Kidney (tissue), 13 donors: ENCODE measurements at regions not wholly inside any gene's neighbourhood (a gene's known extent, or its start where the extent isn't known, plus 50 kb on each side); places are given as distances from the start of the nearest gene placed in this dataset.

Experiments used
- DNase-seq, 5 donors: peaks; one replicate each; pipeline ENCODE4 v3.0.0-alpha.2; 2013 to 2020
- FAIRE-seq: peaks from 2 replicates; lab custom pipeline; 2012; peaks lifted over from hg19 to GRCh38; lab: Jason Lieb, UNC
- H3K27ac ChIP-seq, 2 donors: one replicate each; pipeline ENCODE4 v1.7.0; 2013; ENCODE audit warnings: low read depth in 2 of 2, low read length in 2 of 2, inconsistent platforms in 1 of 2
- H3K27me3 ChIP-seq: one replicate; pipeline ENCODE4 v1.7.1; 2013; ENCODE audit warnings: low read length, inconsistent platforms; ENCODE audit not compliant: control insufficient read depth, insufficient read depth
- H3K36me3 ChIP-seq, 3 donors: one replicate each; pipeline versions ENCODE4 v1.7.0 to v1.7.1; 2013; ENCODE audit warnings: low read length in 3 of 3, control low read depth in 1 of 3, inconsistent platforms in 1 of 3; ENCODE audit not compliant: insufficient read depth in 3 of 3, control insufficient read depth in 2 of 3
- H3K4me1 ChIP-seq, 3 donors: one replicate each; pipeline versions ENCODE4 v1.7.0 to v1.7.1; 2013; ENCODE audit warnings: low read length in 3 of 3, inconsistent platforms in 1 of 3, low read depth in 1 of 3; ENCODE audit not compliant: control insufficient read depth in 2 of 3, insufficient read depth in 2 of 3
- H3K4me3 ChIP-seq, 3 donors: one replicate each; pipeline versions ENCODE4 v1.7.0 to v1.8.1; 2013; ENCODE audit warnings: low read length in 3 of 3, control low read depth in 1 of 3, inconsistent platforms in 1 of 3
- H3K9ac ChIP-seq, 3 donors: one replicate each; pipeline versions ENCODE4 v1.7.0 to v1.7.1; 2013; ENCODE audit warnings: low read length in 3 of 3, control low read depth in 1 of 3, inconsistent platforms in 1 of 3
- H3K9me3 ChIP-seq, 3 donors: one replicate each; pipeline versions ENCODE4 v1.7.0 to v1.7.1; 2013; ENCODE audit warnings: low read length in 3 of 3, control low read depth in 1 of 3, inconsistent platforms in 1 of 3; ENCODE audit not compliant: control insufficient read depth in 2 of 3, insufficient read depth in 1 of 3
- CTCF ChIP-seq: IDR thresholded peaks from 3 replicates; pipeline ENCODE4 v1.5.1; 2012; ENCODE audit warnings: mild to moderate bottlenecking, moderate library complexity, borderline replicate concordance; ENCODE audit not compliant: insufficient read depth; ENCODE audit errors: extremely low read depth
- intact Hi-C: fragments of 100-400 bp; cut with DNase I; formaldehyde crosslinking; loops from one replicate; pipeline ENCODE4 v1.11.1; 2022
- donor health status: control.
- donor health status: control.
- donor health status: control.
- donor health status: control.
- donor health status: control.
- donor health status: DM: yes; HTN: yes; CAD: no.
- donor health status: Normal renal cell carcinoma (clear cell type).

- Histone ChIP-seq H3K36me3 (no peaks in the 10 kb centered on the region), H3K4me1 (no peaks in the 10 kb centered on the region), H3K27me3 (no peaks in the 10 kb centered on the region), H3K9ac (no peak overlapping the region), H3K27ac (no peak overlapping the region), H3K9me3 (peaks cover 0 to 3% (median 0%) of the 10 kb centered on the region in 3 donors), H3K4me3 (no peak overlapping the region)
- TF ChIP-seq CTCF, result no peak
- intact Hi-C loops, result no loop called here
- DNase-seq, result no peak
- FAIRE-seq, result no peak
Measured at GRCh38 chr7:124219681-124220080, 186.8 kb upstream of the TMEM229A start.

GRCh38 chr7:124208642-124209041 is 175.8 kb upstream of the TMEM229A start:
- no peak for TF ChIP-seq CTCF
- H3K27me3 ChIP-seq, result no peaks in the 10 kb centered on the region
- no peak for DNase-seq

GRCh38 chr7:124208173-124208572 is 175.3 kb upstream of the TMEM229A start:
- Histone ChIP-seq H3K9ac (no peak overlapping the region), H3K4me1 (no peaks in the 10 kb centered on the region), H3K9me3 (no peaks in the 10 kb centered on the region), H3K36me3 (no peaks in the 10 kb centered on the region), H3K27me3 (no peaks in the 10 kb centered on the region), H3K4me3 (no peak overlapping the region), H3K27ac (no peak overlapping the region)
- intact Hi-C loops, result no loop called here
- FAIRE-seq (no peak), DNase-seq (no peak)
- TF ChIP-seq CTCF, result no peak

More at GRCh38 chr7:124208642-124209041, 175.8 kb upstream of the TMEM229A start:
- H3K4me3 ChIP-seq, result no peak overlapping the region
- H3K4me1 ChIP-seq, result no peaks in the 10 kb centered on the region
- H3K9ac ChIP-seq, result no peak overlapping the region
- no peaks in the 10 kb centered on the region for H3K9me3 ChIP-seq
- H3K36me3 ChIP-seq, result no peaks in the 10 kb centered on the region
- H3K27ac ChIP-seq, result no peak overlapping the region
- intact Hi-C loops, result no loop called here
- no peak for FAIRE-seq

- Histone ChIP-seq H3K36me3 (no peaks in the 10 kb centered on the region), H3K4me1 (no peaks in the 10 kb centered on the region), H3K27ac (no peak overlapping the region), H3K9me3 (no peaks in the 10 kb centered on the region), H3K9ac (no peak overlapping the region), H3K27me3 (no peaks in the 10 kb centered on the region), H3K4me3 (no peak overlapping the region)
- no peak for FAIRE-seq
- DNase-seq, result peak in 2 of 5 donors; percentile 4
- intact Hi-C loops, result no loop called here
- no peak for TF ChIP-seq CTCF
Measured at GRCh38 chr7:124205526-124205925, 172.7 kb upstream of the TMEM229A start.
